Activated CD4-positive, alpha-beta T cell treated with anti-CD3 and anti-CD28 coated beads, Interleukin-2, amount 10 ng/mL, durations not matched to agents 24 days and 14 days (primary cell): ENCODE measurements at regions not wholly inside any gene's neighbourhood (a gene's known extent, or its start where the extent isn't known, plus 50 kb on each side); places are given as distances from the start of the nearest gene placed in this dataset.

ENCODE experiments used
- DNase-seq: peaks from one replicate; pipeline ENCODE4 v3.0.0; 2022
- H3K27ac Mint-ChIP-seq: one replicate; pipeline ENCODE4 v1.8.0; 2022; ENCODE audit warnings: mild to moderate bottlenecking, mixed read lengths
- H3K27me3 Mint-ChIP-seq: one replicate; pipeline ENCODE4 v1.8.0; 2022; ENCODE audit warnings: mixed read lengths
- H3K36me3 Mint-ChIP-seq: one replicate; pipeline ENCODE4 v1.8.0; 2022; ENCODE audit warnings: low read depth, mild to moderate bottlenecking, mixed read lengths
- H3K4me1 Mint-ChIP-seq: one replicate; pipeline ENCODE4 v1.8.0; 2021; ENCODE audit warnings: mixed read lengths
- H3K4me3 Mint-ChIP-seq: one replicate; pipeline ENCODE4 v1.8.0; 2022; ENCODE audit warnings: mild to moderate bottlenecking, moderate library complexity, mixed read lengths
- H3K9me3 Mint-ChIP-seq: one replicate; pipeline ENCODE4 v1.8.0; 2021; ENCODE audit warnings: mixed read lengths
- intact Hi-C: fragments of 100-400 bp; cut with micrococcal nuclease; formaldehyde crosslinking; loops from one replicate; pipeline ENCODE4 v1.15.1; 2023

DNA sequence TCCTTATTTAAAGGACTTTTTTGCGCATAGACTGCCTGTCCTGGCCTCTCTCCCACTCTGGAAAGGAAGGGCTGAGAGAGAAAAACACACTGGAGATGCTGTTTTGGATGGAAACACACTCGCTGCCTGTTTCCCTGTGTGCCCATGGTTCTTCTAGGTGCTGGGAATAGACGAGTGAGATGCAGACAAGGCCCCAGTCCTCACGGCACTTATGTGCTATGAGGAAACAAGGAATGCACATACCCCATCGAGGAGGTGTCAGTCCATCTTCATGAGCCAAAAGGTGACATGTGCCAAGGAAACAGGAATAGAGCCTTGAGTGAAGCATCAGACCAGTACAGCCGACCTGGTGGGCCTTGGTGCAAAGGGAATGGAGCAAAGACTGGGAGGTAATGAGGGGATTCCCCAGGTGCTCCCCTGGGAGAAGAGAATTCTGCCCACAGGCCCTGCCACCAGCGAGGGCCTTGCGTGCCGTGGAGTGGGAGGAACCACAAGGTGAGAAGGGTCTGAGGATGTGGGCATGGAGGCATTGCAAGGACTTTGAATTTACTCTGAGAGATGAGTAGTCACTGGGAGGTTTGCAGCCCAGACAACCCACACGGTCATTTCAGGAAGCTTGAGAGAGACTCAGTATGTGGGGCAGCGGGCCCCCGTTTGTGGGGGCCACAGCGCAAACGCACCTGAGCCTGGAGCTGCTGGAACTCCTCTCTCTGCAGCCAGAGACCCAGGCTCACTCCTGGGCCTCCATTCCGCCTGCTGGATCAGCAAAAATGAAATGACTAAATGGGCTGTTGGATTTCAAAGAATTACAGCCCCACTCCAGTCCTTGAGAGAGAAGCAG, 197.5 kb upstream of the COPS8 start:
- H3K4me1 Mint-ChIP-seq, result no peaks in the 10 kb centered on the region
- H3K27me3 Mint-ChIP-seq, result peaks cover 6% of the 10 kb centered on the region
- DNase-seq, result no peak
- no peak overlapping the region for H3K27ac Mint-ChIP-seq
- H3K36me3 Mint-ChIP-seq, result no peaks in the 10 kb centered on the region
- H3K9me3 Mint-ChIP-seq, result no peaks in the 10 kb centered on the region
- intact Hi-C loops, result no loop called here
- no peak overlapping the region for H3K4me3 Mint-ChIP-seq

DNA sequence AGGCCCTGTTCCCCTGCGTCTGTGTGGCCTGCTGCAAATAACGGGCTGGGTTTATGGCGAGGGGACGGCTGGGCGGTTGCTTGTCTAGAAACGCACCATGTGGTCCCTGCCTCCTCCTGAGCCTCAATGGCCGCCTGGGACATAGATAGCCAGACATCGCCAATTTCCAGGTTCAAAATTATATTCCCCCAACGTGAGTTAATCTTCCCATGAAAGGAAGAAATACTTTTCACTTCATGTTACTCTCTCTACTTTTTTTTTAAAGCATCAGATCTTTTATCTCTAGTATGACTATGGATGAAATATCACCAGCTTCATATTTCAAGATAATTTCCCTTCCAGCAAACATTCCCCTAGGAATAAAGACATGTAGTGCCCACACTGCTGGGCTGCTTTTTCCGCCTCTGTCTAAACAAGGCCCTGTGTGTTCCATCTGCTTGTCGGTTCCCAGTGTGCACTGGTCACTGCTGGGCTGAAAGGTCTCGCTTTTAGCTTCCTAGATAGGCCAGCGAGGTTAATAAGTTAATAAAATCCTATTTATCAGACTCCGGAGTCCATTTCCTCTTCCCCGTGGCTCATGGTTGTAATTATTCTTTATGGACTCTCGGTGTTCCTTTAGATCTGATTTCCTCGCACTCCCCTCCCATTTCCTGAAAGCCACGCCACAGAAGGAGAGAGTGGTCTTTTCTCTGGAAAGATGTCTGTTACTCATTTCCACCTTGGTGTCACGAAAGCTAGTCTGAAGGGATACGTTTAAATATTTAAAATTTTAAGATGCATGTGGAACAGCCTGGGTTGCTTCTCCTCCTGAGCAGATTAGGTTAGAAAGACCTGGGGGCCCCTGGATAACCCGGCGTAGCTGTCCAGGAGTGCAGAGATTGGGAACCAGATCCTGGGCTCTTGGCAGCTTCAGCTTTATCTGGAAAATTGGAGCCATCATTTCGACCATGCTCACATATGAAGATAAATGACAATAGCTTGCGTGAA, 196.6 kb upstream of the COPS8 start:
- intact Hi-C loops, result no loop called here
- no peaks in the 10 kb centered on the region for H3K36me3 Mint-ChIP-seq
- H3K27ac Mint-ChIP-seq, result no peak overlapping the region
- H3K9me3 Mint-ChIP-seq, result no peaks in the 10 kb centered on the region
- H3K4me3 Mint-ChIP-seq, result no peak overlapping the region
- no peak for DNase-seq
- H3K4me1 Mint-ChIP-seq, result no peaks in the 10 kb centered on the region
- H3K27me3 Mint-ChIP-seq, result peaks cover 6% of the 10 kb centered on the region

DNA sequence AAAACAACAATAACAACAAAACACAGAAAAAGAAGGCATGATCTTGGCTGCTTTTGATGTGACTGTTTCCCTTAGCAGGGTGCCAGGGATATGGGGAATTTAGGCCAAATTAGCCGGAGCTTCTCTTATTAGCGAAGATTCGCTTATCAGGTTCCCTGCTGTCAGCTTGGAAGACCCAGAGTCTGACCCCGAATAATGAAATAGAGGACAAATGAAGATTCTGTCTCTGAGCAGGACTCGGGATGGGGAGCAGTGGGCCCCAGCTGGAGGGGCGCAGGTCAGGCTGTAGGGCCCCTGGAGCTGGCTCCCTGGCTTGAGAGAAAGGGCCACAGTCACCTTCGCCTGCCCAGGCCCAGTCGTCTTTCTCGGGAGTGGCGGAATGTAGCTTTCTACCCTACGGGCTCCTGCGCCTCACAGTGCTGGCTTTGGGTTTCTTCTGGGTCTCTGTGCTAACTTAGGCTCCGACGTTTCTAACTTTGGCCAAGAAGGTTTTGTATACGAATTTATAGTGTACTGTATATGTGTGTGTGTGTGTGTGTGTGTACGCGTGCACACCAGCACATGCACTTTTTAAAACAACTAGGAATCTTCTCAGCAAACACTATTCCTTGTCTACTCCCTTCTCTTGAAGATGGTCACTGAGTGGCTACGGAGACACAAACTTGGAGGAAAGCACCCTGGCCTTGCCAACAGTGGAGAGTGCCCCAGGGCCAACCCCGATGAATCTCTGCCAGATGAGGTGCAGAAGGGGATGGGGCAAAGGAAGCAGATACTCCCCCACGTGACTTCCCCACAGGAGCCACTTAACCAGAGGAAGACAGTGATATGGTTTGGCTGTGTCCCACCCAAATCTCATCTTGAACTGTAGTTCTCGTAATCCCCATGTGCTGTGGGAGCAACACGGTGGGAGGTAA, 195.6 kb upstream of the COPS8 start:
- H3K4me1 Mint-ChIP-seq, result no peaks in the 10 kb centered on the region

DNA sequence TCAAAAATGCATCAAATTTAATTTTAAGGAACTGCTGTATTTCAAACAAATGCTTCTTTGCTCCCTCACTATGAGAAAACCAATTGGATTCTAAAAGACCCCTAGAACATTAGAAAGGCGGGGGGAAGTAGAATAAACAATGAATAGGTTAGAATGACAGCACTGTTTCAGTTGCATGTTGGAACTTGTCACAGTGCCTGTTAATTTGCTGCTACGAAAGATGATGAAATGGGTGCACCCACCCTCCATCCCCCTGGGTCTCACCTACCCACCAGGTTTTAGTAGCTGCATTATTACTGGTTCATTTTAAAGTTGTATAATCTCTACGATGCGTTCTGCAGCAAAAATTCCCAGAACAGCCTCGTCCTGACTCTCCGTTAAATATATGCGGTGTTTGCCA, 193.0 kb upstream of the COPS8 start:
- peaks cover 15% of the 10 kb centered on the region for H3K27me3 Mint-ChIP-seq
- no peaks in the 10 kb centered on the region for H3K9me3 Mint-ChIP-seq
- H3K27ac Mint-ChIP-seq, result no peak overlapping the region
- H3K36me3 Mint-ChIP-seq, result no peaks in the 10 kb centered on the region
- no peaks in the 10 kb centered on the region for H3K4me1 Mint-ChIP-seq
- no peak for DNase-seq
- intact Hi-C loops, result no loop called here
- no peak overlapping the region for H3K4me3 Mint-ChIP-seq

More for the DNA sequence above, 195.6 kb upstream of the COPS8 start:
- Mint-ChIP-seq H3K27me3 (peaks cover 9% of the 10 kb centered on the region), H3K27ac (no peak overlapping the region), H3K4me3 (no peak overlapping the region), H3K36me3 (no peaks in the 10 kb centered on the region), H3K9me3 (no peaks in the 10 kb centered on the region)
- DNase-seq, result no peak
- intact Hi-C loops, result no loop called here

DNA sequence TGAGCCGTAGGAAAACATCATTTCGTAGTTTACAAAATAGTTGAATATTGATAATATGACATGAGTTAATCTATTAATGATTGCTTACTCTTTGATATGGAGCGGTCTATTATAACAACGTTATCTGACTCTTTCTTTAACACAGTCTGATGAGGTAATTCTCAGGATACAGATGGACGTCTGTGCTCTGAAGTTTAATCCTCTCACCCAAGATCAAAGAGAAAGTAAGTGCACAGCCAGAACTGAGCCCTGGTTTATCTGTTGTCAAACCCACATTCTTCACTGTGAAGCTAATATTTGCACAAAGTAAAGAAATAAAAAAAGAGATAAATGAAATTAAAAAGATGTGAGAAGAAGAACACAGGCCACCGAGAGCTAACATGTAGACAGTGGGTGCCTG, 190.9 kb upstream of the COPS8 start:
- H3K4me1 Mint-ChIP-seq, result no peaks in the 10 kb centered on the region
- H3K27ac Mint-ChIP-seq, result no peak overlapping the region
- intact Hi-C loops, result no loop called here
- H3K9me3 Mint-ChIP-seq, result no peaks in the 10 kb centered on the region
- no peak for DNase-seq
- no peak overlapping the region for H3K4me3 Mint-ChIP-seq
- H3K27me3 Mint-ChIP-seq, result peaks cover 17% of the 10 kb centered on the region
- H3K36me3 Mint-ChIP-seq, result no peaks in the 10 kb centered on the region

DNA sequence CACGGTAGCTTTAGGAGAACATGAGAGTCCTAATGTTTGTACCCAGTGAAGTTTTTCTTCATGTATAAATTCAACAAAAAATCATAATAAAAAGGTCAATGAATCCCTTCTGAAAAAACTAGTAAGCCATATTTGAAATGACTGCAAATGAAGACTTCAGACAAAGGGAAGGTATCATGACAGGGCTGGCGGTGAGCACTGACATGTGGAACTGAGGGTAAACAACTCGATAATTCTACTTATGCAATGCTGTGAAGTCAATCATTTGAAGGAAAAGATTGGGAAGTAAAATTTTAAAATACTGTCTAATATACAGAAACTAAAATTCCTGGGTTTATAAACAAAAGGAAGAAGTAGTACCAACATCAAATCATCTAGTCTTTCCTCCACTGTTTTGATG, 190.2 kb upstream of the COPS8 start:
- no peaks in the 10 kb centered on the region for H3K9me3 Mint-ChIP-seq
- H3K4me3 Mint-ChIP-seq, result no peak overlapping the region
- no peaks in the 10 kb centered on the region for H3K36me3 Mint-ChIP-seq
- peaks cover 17% of the 10 kb centered on the region for H3K27me3 Mint-ChIP-seq
- intact Hi-C loops, result no loop called here
- no peaks in the 10 kb centered on the region for H3K4me1 Mint-ChIP-seq
- DNase-seq, result no peak
- H3K27ac Mint-ChIP-seq, result no peak overlapping the region

DNA sequence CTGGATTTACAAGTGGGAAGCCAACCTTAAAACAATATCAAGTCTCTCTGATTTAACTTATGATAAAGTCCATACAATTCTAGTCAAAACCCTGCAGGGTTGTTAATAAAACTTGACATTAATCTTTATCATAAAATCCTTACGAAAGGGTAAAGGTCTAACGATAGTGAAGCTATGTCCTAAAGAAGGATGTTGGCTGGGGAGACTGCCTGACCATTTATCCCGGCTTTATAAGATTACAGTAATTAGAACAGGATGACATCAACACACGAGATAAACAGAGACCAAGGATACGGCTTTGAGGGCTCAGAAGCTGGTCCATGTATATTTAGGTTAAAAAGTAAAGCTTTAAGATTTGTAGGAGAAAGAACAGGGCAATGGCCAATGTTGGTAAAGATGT, 189.0 kb upstream of the COPS8 start:
- no peak overlapping the region for H3K4me3 Mint-ChIP-seq
- intact Hi-C loops, result no loop called here

DNA sequence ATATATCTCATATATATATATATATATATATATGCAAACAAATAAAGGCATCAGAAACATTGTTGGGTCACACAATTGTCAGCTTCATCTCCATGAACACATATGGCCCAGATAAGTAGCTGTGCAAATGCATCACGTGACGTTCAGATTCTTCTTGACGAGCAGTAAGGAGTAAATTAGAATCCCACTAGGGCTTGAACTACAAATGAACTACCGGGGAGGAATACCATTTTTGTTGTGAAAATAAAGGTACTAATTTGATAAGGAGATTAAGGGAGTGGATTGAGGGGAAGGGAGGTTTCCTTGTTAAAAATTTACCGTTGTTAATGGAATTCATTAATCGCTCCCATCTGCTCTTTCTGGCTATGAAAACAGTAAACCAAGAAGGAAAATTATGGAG, 186.5 kb upstream of the COPS8 start:
- H3K36me3 Mint-ChIP-seq, result no peaks in the 10 kb centered on the region
- DNase-seq, result no peak
- peaks cover 12% of the 10 kb centered on the region for H3K27me3 Mint-ChIP-seq
- H3K9me3 Mint-ChIP-seq, result no peaks in the 10 kb centered on the region
- intact Hi-C loops, result no loop called here
- H3K4me3 Mint-ChIP-seq, result no peak overlapping the region
- H3K27ac Mint-ChIP-seq, result no peak overlapping the region
- H3K4me1 Mint-ChIP-seq, result no peaks in the 10 kb centered on the region

More for the DNA sequence above, 189.0 kb upstream of the COPS8 start:
- peaks cover 18% of the 10 kb centered on the region for H3K27me3 Mint-ChIP-seq
- no peaks in the 10 kb centered on the region for H3K36me3 Mint-ChIP-seq
- H3K9me3 Mint-ChIP-seq, result no peaks in the 10 kb centered on the region
- no peaks in the 10 kb centered on the region for H3K4me1 Mint-ChIP-seq
- DNase-seq, result no peak
- no peak overlapping the region for H3K27ac Mint-ChIP-seq

DNA sequence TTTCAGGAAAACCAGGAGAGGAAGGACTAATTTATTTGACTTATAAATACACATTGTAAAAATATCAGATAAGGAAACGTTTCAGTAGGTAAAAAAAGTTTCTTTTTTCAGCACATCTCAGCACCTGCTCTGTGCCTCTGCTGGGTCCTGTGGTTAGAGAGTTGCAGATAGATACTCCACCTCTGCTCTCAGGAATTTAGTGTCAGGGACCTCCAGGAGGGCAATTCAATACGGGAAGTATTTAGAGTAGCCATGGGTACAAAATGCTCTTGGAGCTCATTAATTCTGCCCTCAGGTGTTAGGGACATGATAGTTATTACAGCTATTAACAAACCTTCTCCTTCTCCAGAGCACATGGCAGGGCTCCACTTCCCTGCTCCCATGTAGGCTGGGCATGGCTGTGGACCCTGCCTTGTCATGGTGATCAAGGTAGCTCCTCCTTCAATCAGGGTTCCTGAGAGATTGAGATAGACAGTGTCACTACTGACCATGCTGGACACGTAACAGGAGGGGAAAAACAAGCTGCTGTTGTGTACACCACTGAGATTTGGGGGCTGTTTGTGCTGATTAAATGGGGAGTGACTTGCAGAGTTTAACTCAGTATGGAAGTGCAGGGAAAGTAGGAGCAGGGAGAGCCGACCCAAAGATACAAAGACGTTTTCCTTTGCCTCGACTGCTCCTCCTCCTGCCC, 185.6 kb upstream of the COPS8 start:
- no peak overlapping the region for H3K4me3 Mint-ChIP-seq
- DNase-seq, result no peak
- no peaks in the 10 kb centered on the region for H3K4me1 Mint-ChIP-seq
- H3K27me3 Mint-ChIP-seq, result peaks cover 10% of the 10 kb centered on the region
- H3K9me3 Mint-ChIP-seq, result no peaks in the 10 kb centered on the region
- no peaks in the 10 kb centered on the region for H3K36me3 Mint-ChIP-seq
- intact Hi-C loops, result no loop called here
- H3K27ac Mint-ChIP-seq, result no peak overlapping the region

DNA sequence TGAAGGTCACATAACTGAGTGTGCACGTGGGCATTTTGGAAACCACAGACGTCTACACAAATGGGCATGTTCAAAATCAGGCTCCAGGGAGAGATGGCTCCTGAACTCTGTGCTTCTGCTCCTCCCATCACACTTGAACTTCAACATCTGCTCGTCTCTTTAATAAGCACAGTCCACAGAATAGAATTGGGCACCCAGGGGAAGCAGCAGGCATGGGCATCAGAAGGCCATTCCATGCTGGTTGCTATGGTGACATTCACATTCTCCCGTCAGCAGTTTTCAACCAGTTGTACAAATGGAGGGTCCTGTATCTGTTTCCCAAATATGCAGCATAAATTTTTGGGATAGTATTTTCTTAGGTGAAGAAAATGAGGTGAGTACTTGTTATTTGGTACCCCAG, 183.7 kb upstream of the COPS8 start:
- no peak for DNase-seq
- no peak overlapping the region for H3K4me3 Mint-ChIP-seq
- H3K9me3 Mint-ChIP-seq, result no peaks in the 10 kb centered on the region
- intact Hi-C loops, result no loop called here
- H3K4me1 Mint-ChIP-seq, result no peaks in the 10 kb centered on the region
- no peaks in the 10 kb centered on the region for H3K36me3 Mint-ChIP-seq
- no peak overlapping the region for H3K27ac Mint-ChIP-seq
- H3K27me3 Mint-ChIP-seq, result peaks cover 5% of the 10 kb centered on the region

DNA sequence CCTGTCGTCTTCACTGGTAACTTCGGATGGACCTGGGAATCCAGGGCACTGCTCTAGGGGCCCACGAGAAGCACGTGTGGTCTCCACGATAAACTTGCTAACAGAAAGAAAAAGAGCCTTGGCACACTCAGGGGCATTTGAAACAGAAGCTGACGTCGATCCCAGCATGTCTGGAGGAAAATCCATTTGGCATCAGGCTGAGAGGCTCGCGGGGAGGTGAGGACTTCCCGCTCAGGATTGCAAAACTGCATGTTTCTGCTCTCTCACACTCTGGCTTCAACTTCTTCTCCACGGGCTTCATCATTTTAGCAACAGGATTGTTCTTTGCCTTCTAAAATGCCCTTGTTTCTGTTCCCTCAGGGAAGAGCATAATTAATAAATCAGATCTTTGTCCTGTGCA, 181.7 kb upstream of the COPS8 start:
- H3K36me3 Mint-ChIP-seq, result no peaks in the 10 kb centered on the region
- H3K4me1 Mint-ChIP-seq, result no peaks in the 10 kb centered on the region
- intact Hi-C loops, result no loop called here
- no peaks in the 10 kb centered on the region for H3K9me3 Mint-ChIP-seq
- no peak overlapping the region for H3K27ac Mint-ChIP-seq
- no peak overlapping the region for H3K4me3 Mint-ChIP-seq
- peaks cover 4% of the 10 kb centered on the region for H3K27me3 Mint-ChIP-seq
- no peak for DNase-seq

DNA sequence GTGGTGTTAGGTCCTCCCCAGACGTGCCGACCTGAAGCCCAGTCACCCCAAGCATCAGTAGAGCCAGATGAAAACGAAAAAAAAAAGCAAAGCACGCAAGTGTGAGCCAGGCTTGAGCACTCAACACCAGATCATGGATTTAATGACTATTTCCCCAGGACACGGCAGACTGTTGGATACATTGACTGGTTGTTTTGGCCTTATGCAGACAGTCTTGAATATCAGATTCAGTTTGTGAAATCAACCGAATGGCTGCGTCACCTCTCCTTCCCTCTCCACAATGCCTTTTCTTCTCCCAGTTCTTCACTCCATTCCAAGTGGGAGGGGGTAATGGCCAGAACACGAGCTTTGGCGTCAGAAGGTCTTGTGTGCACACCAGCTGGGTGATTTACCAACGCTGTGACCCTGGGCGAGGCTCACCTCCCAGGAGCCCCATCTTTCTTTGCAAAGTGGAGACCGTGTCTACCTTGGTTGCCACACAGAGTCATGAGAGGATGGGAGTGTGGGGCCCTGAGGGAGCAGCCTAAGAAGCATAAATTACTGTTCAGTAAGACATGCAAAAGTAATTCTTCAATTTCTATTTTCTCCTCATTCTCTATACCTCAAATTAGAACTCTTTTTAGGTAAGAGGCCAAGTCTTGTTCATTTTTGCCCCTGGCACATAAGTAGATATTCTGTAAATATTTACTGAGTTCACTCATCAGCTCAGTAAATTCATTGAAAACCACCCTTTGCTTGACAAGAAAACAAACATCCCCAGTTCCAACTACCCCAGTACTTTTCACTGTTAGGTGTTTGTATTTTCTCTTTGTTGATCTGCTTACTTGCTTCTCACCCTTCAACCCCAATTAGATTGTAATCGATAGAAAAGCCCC, 181.1 kb upstream of the COPS8 start:
- no peak overlapping the region for H3K4me3 Mint-ChIP-seq

More for the DNA sequence above, 181.1 kb upstream of the COPS8 start:
- intact Hi-C loops, result no loop called here
- Mint-ChIP-seq H3K27ac (no peak overlapping the region), H3K4me1 (no peaks in the 10 kb centered on the region), H3K36me3 (no peaks in the 10 kb centered on the region), H3K9me3 (no peaks in the 10 kb centered on the region), H3K27me3 (peaks cover 2% of the 10 kb centered on the region)
- no peak for DNase-seq
